GM23248 (cell line): ENCODE measurements at regions not wholly inside any gene's neighbourhood (a gene's known extent, or its start where the extent isn't known, plus 50 kb on each side); places are given as distances from the start of the nearest gene placed in this dataset.

Experiments used
- EZH2 ChIP-seq: fragments of 200-600 bp; sonication (generic); IDR thresholded peaks from 2 replicates; pipeline ENCODE4 v1.6.1; 2018; ENCODE audit warnings: antibody characterized with exemption, mild to moderate bottlenecking; ENCODE audit not compliant: insufficient read depth, poor library complexity, severe bottlenecking
- EZH2phosphoT487 ChIP-seq: fragments of 200-600 bp; sonication (generic); IDR thresholded peaks from 2 replicates; pipeline ENCODE4 v1.6.1; 2018; ENCODE audit warnings: antibody characterized with exemption, moderate library complexity, mild to moderate bottlenecking, low read depth; ENCODE audit not compliant: insufficient read depth

GRCh38 chr6:16949716-16950115 is 152.1 kb upstream of the STMND1 start:
- TF ChIP-seq EZH2phosphoT487 (no peak), EZH2 (no peak)
